ENCODE measurements at regions not wholly inside any gene's neighbourhood (a gene's known extent, or its start where the extent isn't known, plus 50 kb on each side); places are given as distances from the start of the nearest gene placed in this dataset.

- H2BK12ac ChIP-seq (ENCODE audit: low read depth, low read length), result no peak overlapping the region
- H2AFZ ChIP-seq (ENCODE audit: low read length), result no peak overlapping the region
- no peaks in the 10 kb centered on the region for H3K23me2 ChIP-seq (ENCODE audit: low read depth, low read length)
- no peak overlapping the region for H2BK15ac ChIP-seq (ENCODE audit: low read length)
- no peaks in the 10 kb centered on the region for H3K79me1 ChIP-seq (ENCODE audit: low read depth, low read length)
- ChIA-PET POLR2A (ENCODE audit: partially characterized antibody) (no interaction called here), CTCF (ENCODE audit: partially characterized antibody) (no interaction called here)
- H3K56ac ChIP-seq (replicated peaks; ENCODE audit: insufficient read length, low read depth, low read length), result no peak overlapping the region
- peaks cover 0 to 4% (median 0%) of the 10 kb centered on the region in 4 experiments; a peak in 3 of 7 replicates for H3K4me1 ChIP-seq (replicated peaks in 1 of 4; ENCODE audit: control insufficient read depth in 3 of 4, insufficient read depth in 4 of 4, low read length in 3 of 4)
- no peak overlapping the region; a peak in 1 of 4 replicates for H3K4me2 ChIP-seq (ENCODE audit: insufficient read depth in 1 of 2, low read depth in 2 of 2, low read length in 2 of 2)
- no peaks in the 10 kb centered on the region for H4K20me1 ChIP-seq (replicated peaks in 1 of 2; ENCODE audit: control insufficient read depth in 1 of 2, insufficient read depth in 2 of 2, low read length in 2 of 2)
- H3K23ac ChIP-seq (ENCODE audit: insufficient read length), result no peak overlapping the region
- no peak overlapping the region for H3K9ac ChIP-seq (replicated peaks in 1 of 4; ENCODE audit: extremely low read depth in 1 of 4, low read depth in 3 of 4, low read length in 3 of 4)
- H3K9me3 ChIP-seq (ENCODE audit: insufficient read depth in 2 of 2, low read depth in 1 of 2, low read length in 1 of 2), result no peaks in the 10 kb centered on the region
- H3K36me3 ChIP-seq (ENCODE audit: control insufficient read depth in 2 of 4, insufficient read depth in 4 of 4, low read length in 3 of 4), result no peaks in the 10 kb centered on the region
- no peak overlapping the region for H2BK120ac ChIP-seq (replicated peaks; ENCODE audit: low read depth, low read length)
- no peak overlapping the region for H2AK5ac ChIP-seq (ENCODE audit: low read depth, low read length)
- WGBS, 2 experiments (ENCODE audit: extremely low coverage in 1 of 2, insufficient coverage in 1 of 2, insufficient read length in 1 of 2, insufficient replicate concordance in 2 of 2, low coverage in 1 of 2, low lambda C conversion rate in 2 of 2, missing lambda C conversion rate in 1 of 2), result 76% methylated on average over 4 of the region's 4 CpGs; no CpG with 5 or more reads in 1 of the 2 experiments
- no peak overlapping the region for H4K5ac ChIP-seq (ENCODE audit: insufficient read length, low read depth, low read length)
- FAIRE-seq (no peak), DNase-seq (ENCODE audit: low read depth in 1 of 2, low spot score in 2 of 2) (no peak)
- no peak overlapping the region for H2BK5ac ChIP-seq (ENCODE audit: low read depth, low read length)
- H3K27me3 ChIP-seq (replicated peaks in 1 of 4; ENCODE audit: control insufficient read depth in 3 of 4, extremely low read depth in 1 of 4, insufficient read depth in 3 of 4, low read length in 3 of 4), result no peaks in the 10 kb centered on the region
- no peak overlapping the region for H3K4me3 ChIP-seq (ENCODE audit: extremely low read depth in 1 of 4, insufficient read depth in 2 of 4, low read depth in 3 of 4, low read length in 4 of 4)
- H3K14ac ChIP-seq (ENCODE audit: insufficient read length), result no peak overlapping the region
- no peak overlapping the region for H2BK20ac ChIP-seq (ENCODE audit: low read length)
- no peak overlapping the region for H3K27ac ChIP-seq (ENCODE audit: low read depth, low read length)
- H3K4ac ChIP-seq (replicated peaks; ENCODE audit: insufficient read length, low read depth, low read length), result no peak overlapping the region
- no peaks in the 10 kb centered on the region for H3K79me2 ChIP-seq (ENCODE audit: control insufficient read depth in 1 of 2, insufficient read depth in 2 of 2, low read length in 2 of 2)
- no peak overlapping the region for H4K91ac ChIP-seq (replicated peaks; ENCODE audit: insufficient read length, low read length)
- no peak overlapping the region for H3K18ac ChIP-seq (ENCODE audit: extremely low read depth, low read length)
- H4K8ac ChIP-seq (ENCODE audit: extremely low read depth, insufficient read depth, low read length), result no peak overlapping the region
- TF ChIP-seq USF2 (IDR thresholded peaks at IDR 0.05; ENCODE audit: low read length), result no peak
- TF ChIP-seq EGR1 (IDR thresholded peaks at IDR 0.05; ENCODE audit: borderline replicate concordance, low read depth, low read length), result no peak
- no peak for TF ChIP-seq SIX5 (IDR thresholded peaks at IDR 0.05; ENCODE audit: low read depth, low read length)
- no peak for TF ChIP-seq GTF2F1 (IDR thresholded peaks at IDR 0.05; ENCODE audit: borderline replicate concordance, low read depth, low read length)
- no peak for TF ChIP-seq SUZ12 (IDR thresholded peaks at IDR 0.05; ENCODE audit: low read length)
- no peak for TF ChIP-seq CHD1 (IDR thresholded peaks at IDR 0.05; ENCODE audit: low read depth, low read length)
- TF ChIP-seq ASH2L (IDR thresholded peaks at IDR 0.05; ENCODE audit: low read length), result no peak
- no peak for TF ChIP-seq NANOG (IDR thresholded peaks at IDR 0.05; ENCODE audit: insufficient read depth, low read depth, low read length, poor library complexity, severe bottlenecking)
Observed at GRCh38 chrX:42837101-42837726, 59.3 kb upstream of the PPP1R2C start.
